Esophagus muscularis mucosa (tissue), 4 donors: ENCODE measurements at regions not wholly inside any gene's neighbourhood (a gene's known extent, or its start where the extent isn't known, plus 50 kb on each side); places are given as distances from the start of the nearest gene placed in this dataset.

Experiments used
- DNase-seq: peaks from one replicate; pipeline ENCODE4 v3.0.0-alpha.2; 2017; ENCODE audit errors: extremely low spot score
- H3K27ac ChIP-seq, 4 donors: fragments of 200-600 bp; sonication (generic); replicated peaks in 1 of 4; 1 replicate in 3 of 4; 2 replicates in 1 of 4; pipeline ENCODE4 v1.5.1; 2016 to 2019; ENCODE audit warnings: mild to moderate bottlenecking in 1 of 4
- H3K27me3 ChIP-seq, 4 donors: fragments of 200-600 bp; sonication (generic); one replicate each; pipeline versions ENCODE4 v1.5.1 to v1.6.0; 2016 to 2019
- H3K36me3 ChIP-seq, 4 donors: fragments of 200-600 bp; sonication (generic); one replicate each; pipeline ENCODE4 v1.5.1; 2016 to 2019
- H3K4me1 ChIP-seq, 4 donors: fragments of 200-600 bp; sonication (generic); one replicate each; pipeline ENCODE4 v1.5.1; 2016 to 2019
- H3K4me3 ChIP-seq, 4 donors: fragments of 200-600 bp; sonication (generic); 1 replicate in 2 of 4; 2 replicates in 2 of 4; pipeline ENCODE4 v1.5.1; 2016 to 2019; ENCODE audit warnings: mild to moderate bottlenecking in 4 of 4, moderate library complexity in 1 of 4
- H3K9me3 ChIP-seq, 4 donors: fragments of 200-600 bp; sonication (generic); 1 replicate in 3 of 4; 2 replicates in 1 of 4; pipeline ENCODE4 v1.5.1; 2016 to 2019
- CTCF ChIP-seq, 3 experiments: fragments of 200-600 bp in 2 of 3; fragments of 450-650 bp in 1 of 3; sonication (generic) in 2 of 3; IDR thresholded peaks; one replicate each; pipeline ENCODE4 v1.5.1; 2017 to 2019; ENCODE audit warnings: antibody characterized with exemption in 3 of 3, mild to moderate bottlenecking in 2 of 3, moderate library complexity in 1 of 3
- EP300 ChIP-seq: sonication (generic); formaldehyde crosslinking; IDR thresholded peaks from one replicate; pipeline ENCODE4 v1.6.1; 2017; ENCODE audit warnings: antibody characterized with exemption
- POLR2A ChIP-seq: fragments of 450-650 bp; IDR thresholded peaks from one replicate; pipeline ENCODE4 v1.6.1; 2017; ENCODE audit warnings: antibody characterized with exemption, moderate library complexity, mild to moderate bottlenecking, low read depth
- POLR2AphosphoS5 ChIP-seq, 2 donors: sonication (generic); formaldehyde crosslinking; IDR thresholded peaks; one replicate each; pipeline ENCODE4 v1.6.1; 2017; ENCODE audit warnings: antibody characterized with exemption in 2 of 2
- WGBS: methylation state at CpG from one replicate; pipeline ENCODE4 v1.1.5; 2018; 5-methylcytosine and 5-hydroxymethylcytosine counted together
- intact Hi-C: fragments of 100-400 bp; cut with DNase I; formaldehyde crosslinking; loops from one replicate; pipeline ENCODE4 v1.15.1; 2023

GRCh38 chr10:10096296-10096695, 921.4 kb upstream of the CELF2 start:
- H3K36me3 ChIP-seq, result no peaks in the 10 kb centered on the region
- H3K27ac ChIP-seq, result no peak overlapping the region
- H3K4me3 ChIP-seq, result no peak overlapping the region
- H3K4me1 ChIP-seq, result no peaks in the 10 kb centered on the region
- no peak for TF ChIP-seq CTCF (IDR thresholded peaks at IDR 0.05)
- TF ChIP-seq EP300, result no peak
- no peak for TF ChIP-seq POLR2A
- TF ChIP-seq POLR2AphosphoS5 (IDR thresholded peaks at IDR 0.05), result no peak
- peaks cover 0 to 5% (median 0%) of the 10 kb centered on the region in 4 donors for H3K9me3 ChIP-seq
- no peaks in the 10 kb centered on the region for H3K27me3 ChIP-seq
- intact Hi-C loops, result no loop called here
- DNase-seq, result no peak

- DNase-seq, result no peak
- Histone ChIP-seq H3K27ac (no peak overlapping the region), H3K4me3 (no peak overlapping the region), H3K36me3 (no peaks in the 10 kb centered on the region), H3K4me1 (no peaks in the 10 kb centered on the region), H3K9me3 (peaks cover 0 to 5% (median 0%) of the 10 kb centered on the region in 4 donors), H3K27me3 (no peaks in the 10 kb centered on the region)
- TF ChIP-seq POLR2A (no peak), CTCF (IDR thresholded peaks at IDR 0.05) (no peak), POLR2AphosphoS5 (IDR thresholded peaks at IDR 0.05) (no peak), EP300 (no peak)
- WGBS, result 87% methylated on average over 3 of the region's 3 CpGs
- intact Hi-C loops, result no loop called here
Observed at GRCh38 chr10:10096898-10097297, 920.8 kb upstream of the CELF2 start.

GRCh38 chr10:10101106-10101505, 916.6 kb upstream of the CELF2 start:
- Histone ChIP-seq H3K27me3 (no peaks in the 10 kb centered on the region), H3K9me3 (peaks cover 0 to 5% (median 0%) of the 10 kb centered on the region in 4 donors), H3K4me1 (no peaks in the 10 kb centered on the region), H3K36me3 (no peaks in the 10 kb centered on the region), H3K4me3 (no peak overlapping the region), H3K27ac (no peak overlapping the region)
- no peak for DNase-seq
- intact Hi-C loops, result no loop called here
- WGBS, result 86% methylated on average over 5 of the region's 5 CpGs
- TF ChIP-seq POLR2AphosphoS5 (IDR thresholded peaks at IDR 0.05) (no peak), POLR2A (no peak), EP300 (no peak), CTCF (IDR thresholded peaks at IDR 0.05) (no peak)

GRCh38 chr10:10110844-10111490, 906.7 kb upstream of the CELF2 start:
- WGBS, result 73% methylated on average over 5 of the region's 5 CpGs
- no peaks in the 10 kb centered on the region for H3K9me3 ChIP-seq
- TF ChIP-seq POLR2A (no peak), POLR2AphosphoS5 (IDR thresholded peaks at IDR 0.05) (no peak), EP300 (no peak), CTCF (IDR thresholded peaks at IDR 0.05) (no peak)
- H3K27ac ChIP-seq, result no peak overlapping the region
- H3K27me3 ChIP-seq, result no peaks in the 10 kb centered on the region
- intact Hi-C loops, result no loop called here
- no peak overlapping the region for H3K4me3 ChIP-seq
- H3K4me1 ChIP-seq, result no peaks in the 10 kb centered on the region
- no peaks in the 10 kb centered on the region for H3K36me3 ChIP-seq
- DNase-seq, result no peak

- Histone ChIP-seq H3K36me3 (no peaks in the 10 kb centered on the region), H3K9me3 (no peaks in the 10 kb centered on the region), H3K4me1 (no peaks in the 10 kb centered on the region), H3K27ac (no peak overlapping the region), H3K27me3 (no peaks in the 10 kb centered on the region), H3K4me3 (no peak overlapping the region)
- DNase-seq, result no peak
- TF ChIP-seq POLR2A, result no peak
- no peak for TF ChIP-seq EP300
- TF ChIP-seq POLR2AphosphoS5 (IDR thresholded peaks at IDR 0.05), result no peak
- no peak for TF ChIP-seq CTCF (IDR thresholded peaks at IDR 0.05)
- intact Hi-C loops, result no loop called here
- 82% methylated on average over 1 of the region's 1 CpG for WGBS
Observed at GRCh38 chr10:10118131-10118530, 899.5 kb upstream of the CELF2 start.
